Stimulated activated naive CD8-positive, alpha-beta T cell treated with anti-CD3 and anti-CD28 coated beads, Interleukin-15, amount 100 ng/mL, for 72 hours (primary cell): ENCODE measurements at regions not wholly inside any gene's neighbourhood (a gene's known extent, or its start where the extent isn't known, plus 50 kb on each side); places are given as distances from the start of the nearest gene placed in this dataset.
A peak's percentile ranks its signal among the peaks of the same experiment; 100 is the strongest.

Experiments used
- ATAC-seq: fragments of 150-1000 bp; cut with Tn5 transposase; 2 replicates; pipeline ENCODE4 v1.10.0; 2021; ENCODE audit warnings: mild to moderate bottlenecking, moderate library complexity
- DNase-seq, 2 donors: peaks; one replicate each; pipeline ENCODE4 v3.0.0; 2021 to 2022
- H3K27ac Mint-ChIP-seq, 2 donors: one replicate each; pipeline ENCODE4 v1.8.0; 2022; ENCODE audit warnings: mild to moderate bottlenecking in 2 of 2, mixed read lengths in 2 of 2, moderate library complexity in 2 of 2
- H3K27me3 Mint-ChIP-seq: one replicate; pipeline ENCODE4 v1.8.0; 2022; ENCODE audit warnings: mixed read lengths
- H3K4me1 Mint-ChIP-seq: one replicate; pipeline ENCODE4 v1.8.0; 2022; ENCODE audit warnings: mild to moderate bottlenecking, mixed read lengths
- H3K4me3 Mint-ChIP-seq, 2 donors: one replicate each; pipeline ENCODE4 v1.8.0; 2022; ENCODE audit warnings: mild to moderate bottlenecking in 2 of 2, mixed read lengths in 2 of 2, moderate library complexity in 1 of 2
- H3K9me3 Mint-ChIP-seq, 2 donors: one replicate each; pipeline ENCODE4 v1.8.0; 2022; ENCODE audit warnings: mixed read lengths in 2 of 2

DNA sequence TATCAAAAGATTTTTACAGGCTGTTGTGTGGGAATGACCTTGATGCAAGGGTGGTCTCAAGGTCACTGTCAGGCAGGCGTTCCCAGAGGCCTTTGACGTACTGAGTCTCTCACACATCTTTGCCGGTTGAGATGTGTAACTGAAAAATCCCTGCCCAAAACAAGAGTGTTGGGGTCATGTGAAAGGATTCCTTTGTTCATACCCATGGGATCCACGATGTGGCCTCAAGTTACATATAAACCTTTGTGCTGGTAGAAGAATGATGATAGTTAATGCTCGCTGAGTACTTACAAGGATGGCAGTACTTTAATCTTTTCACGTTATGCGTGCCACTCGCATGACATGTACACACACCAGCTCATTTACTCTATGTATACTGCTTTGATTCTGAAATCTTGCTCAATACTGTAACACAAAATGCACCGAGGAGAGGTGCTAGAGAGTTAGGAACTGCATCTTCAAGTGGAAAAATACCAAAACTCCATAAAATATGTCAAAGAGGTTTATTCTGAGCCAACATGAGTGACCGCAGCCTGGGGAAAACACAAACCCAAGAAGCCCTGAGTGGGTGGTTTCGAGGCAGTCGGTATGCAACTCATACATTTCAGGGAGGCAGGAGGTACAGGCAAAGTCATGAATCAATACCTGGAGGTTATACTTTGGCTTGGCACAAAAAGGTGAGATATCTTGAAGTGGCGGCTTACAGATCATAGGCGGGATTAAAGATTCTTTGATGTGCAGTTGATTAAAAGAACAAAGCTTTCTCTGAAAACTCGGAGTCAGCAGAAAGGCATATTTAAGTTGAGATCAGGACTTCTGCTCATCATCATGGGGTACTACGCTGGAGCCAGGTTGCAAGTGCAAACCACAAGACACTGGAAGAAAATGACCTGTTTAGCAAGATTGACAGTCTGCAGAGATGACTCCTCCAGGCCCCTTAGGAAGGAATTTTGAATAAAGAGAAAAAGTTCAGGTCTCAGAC is 87.4 kb upstream of the ARHGEF7 start:
- no peak for DNase-seq
- Mint-ChIP-seq H3K27me3 (peaks cover 34% of the 10 kb centered on the region), H3K4me3 (no peak overlapping the region), H3K4me1 (no peaks in the 10 kb centered on the region), H3K27ac (no peak overlapping the region), H3K9me3 (peaks cover 0 to under 1% of the 10 kb centered on the region in 2 donors)
- no peak for ATAC-seq

- no peak overlapping the region for H3K27ac Mint-ChIP-seq
- ATAC-seq (no peak), DNase-seq (no peak)
- no peak overlapping the region for H3K4me3 Mint-ChIP-seq
- peaks cover 5 to 18% of the 10 kb centered on the region in 2 donors for H3K9me3 Mint-ChIP-seq
- H3K27me3 Mint-ChIP-seq = peaks cover 32% of the 10 kb centered on the region
- H3K4me1 Mint-ChIP-seq = no peaks in the 10 kb centered on the region
Observed at GRCh38 chr13:111025310-111025709, 89.8 kb upstream of the ARHGEF7 start.

DNA sequence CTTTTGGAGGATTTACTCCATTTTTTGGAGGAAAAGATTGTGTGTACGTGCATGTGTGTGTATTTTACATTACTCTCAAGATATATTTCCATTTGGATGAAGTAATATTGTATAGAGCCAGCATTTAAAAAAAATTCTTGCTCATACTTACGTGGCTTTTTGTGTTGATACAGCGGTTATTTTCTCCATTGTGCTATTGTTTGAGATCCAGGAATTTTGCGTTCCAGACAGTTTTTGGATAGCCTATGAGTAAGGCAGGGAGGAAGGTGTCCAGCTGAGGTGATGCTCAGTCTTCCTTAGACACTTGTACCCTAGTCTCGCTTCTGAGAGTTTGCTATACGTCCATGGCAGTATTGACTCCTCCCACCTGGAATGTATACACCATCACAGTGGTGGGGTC is 92.2 kb upstream of the ARHGEF7 start:
- H3K4me1 Mint-ChIP-seq = no peaks in the 10 kb centered on the region

GRCh38 chr13:111022241-111022640 is 92.9 kb upstream of the ARHGEF7 start:
- Mint-ChIP-seq H3K4me1 (no peaks in the 10 kb centered on the region), H3K27ac (no peak overlapping the region), H3K4me3 (no peak overlapping the region), H3K9me3 (peaks cover 5 to 21% of the 10 kb centered on the region in 2 donors), H3K27me3 (peaks cover 14% of the 10 kb centered on the region)
- ATAC-seq (no peak), DNase-seq (no peak)

More for the DNA sequence above, 92.2 kb upstream of the ARHGEF7 start:
- Mint-ChIP-seq H3K4me3 (no peak overlapping the region), H3K27ac (no peak overlapping the region), H3K27me3 (peaks cover 16% of the 10 kb centered on the region), H3K9me3 (peaks cover 5 to 21% of the 10 kb centered on the region in 2 donors)
- ATAC-seq = no peak
- DNase-seq = no peak

DNA sequence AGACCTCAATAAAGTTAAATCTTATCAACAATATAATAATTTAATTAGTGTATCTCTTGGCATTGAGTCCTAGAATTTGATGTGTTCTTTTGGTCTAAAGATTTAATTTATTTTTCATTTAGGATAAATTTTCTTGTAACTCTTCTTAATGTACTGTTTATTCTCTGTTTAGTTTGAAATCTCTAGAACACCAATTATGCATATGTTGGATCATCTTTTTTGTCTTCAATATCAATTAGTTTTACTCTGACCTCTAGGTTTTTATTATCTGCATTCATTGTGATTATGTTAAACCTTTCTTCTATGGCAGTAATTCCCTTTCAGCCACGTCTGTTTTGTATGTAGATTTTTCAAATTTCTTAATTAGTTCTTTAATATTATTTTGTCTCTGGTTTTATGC is 93.8 kb upstream of the ARHGEF7 start:
- no peaks in the 10 kb centered on the region for H3K4me1 Mint-ChIP-seq
- no peak overlapping the region for H3K27ac Mint-ChIP-seq
- H3K4me3 Mint-ChIP-seq = no peak overlapping the region
- H3K9me3 Mint-ChIP-seq = peaks cover 5 to 21% of the 10 kb centered on the region in 2 donors
- H3K27me3 Mint-ChIP-seq = peaks cover 9% of the 10 kb centered on the region
- DNase-seq (no peak), ATAC-seq (no peak)

GRCh38 chr13:111020546-111020945 is 94.6 kb upstream of the ARHGEF7 start:
- no peak for DNase-seq
- Mint-ChIP-seq H3K27me3 (peaks cover 9% of the 10 kb centered on the region), H3K27ac (no peak overlapping the region), H3K4me3 (no peak overlapping the region), H3K4me1 (no peaks in the 10 kb centered on the region), H3K9me3 (peaks cover 5 to 21% of the 10 kb centered on the region in 2 donors)
- ATAC-seq = no peak

DNA sequence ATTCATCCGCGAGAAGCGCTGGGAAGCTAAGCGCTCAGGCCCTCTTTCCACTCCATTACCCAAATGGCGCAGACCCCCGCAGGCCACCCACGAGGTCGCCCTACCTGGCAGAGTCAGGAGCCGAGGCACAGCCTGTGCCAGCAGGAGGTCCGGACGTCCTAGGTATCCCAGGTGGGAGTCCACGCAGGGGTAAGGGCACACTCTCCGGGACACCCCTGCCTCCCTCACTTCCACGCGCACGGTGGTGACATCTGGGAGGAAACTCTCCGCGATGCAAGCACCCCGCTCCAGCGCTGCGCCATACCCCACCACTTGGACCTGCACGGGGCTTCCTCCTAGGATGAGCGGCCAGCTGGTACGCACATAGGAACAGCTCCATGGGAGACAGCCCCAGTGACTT is 95.1 kb upstream of the ARHGEF7 start:
- H3K27ac Mint-ChIP-seq = no peak overlapping the region
- H3K4me1 Mint-ChIP-seq = no peaks in the 10 kb centered on the region
- peaks cover 5 to 21% of the 10 kb centered on the region in 2 donors for H3K9me3 Mint-ChIP-seq
- H3K4me3 Mint-ChIP-seq = no peak overlapping the region
- ATAC-seq (no peak), DNase-seq (no peak)
- peaks cover 9% of the 10 kb centered on the region for H3K27me3 Mint-ChIP-seq

DNA sequence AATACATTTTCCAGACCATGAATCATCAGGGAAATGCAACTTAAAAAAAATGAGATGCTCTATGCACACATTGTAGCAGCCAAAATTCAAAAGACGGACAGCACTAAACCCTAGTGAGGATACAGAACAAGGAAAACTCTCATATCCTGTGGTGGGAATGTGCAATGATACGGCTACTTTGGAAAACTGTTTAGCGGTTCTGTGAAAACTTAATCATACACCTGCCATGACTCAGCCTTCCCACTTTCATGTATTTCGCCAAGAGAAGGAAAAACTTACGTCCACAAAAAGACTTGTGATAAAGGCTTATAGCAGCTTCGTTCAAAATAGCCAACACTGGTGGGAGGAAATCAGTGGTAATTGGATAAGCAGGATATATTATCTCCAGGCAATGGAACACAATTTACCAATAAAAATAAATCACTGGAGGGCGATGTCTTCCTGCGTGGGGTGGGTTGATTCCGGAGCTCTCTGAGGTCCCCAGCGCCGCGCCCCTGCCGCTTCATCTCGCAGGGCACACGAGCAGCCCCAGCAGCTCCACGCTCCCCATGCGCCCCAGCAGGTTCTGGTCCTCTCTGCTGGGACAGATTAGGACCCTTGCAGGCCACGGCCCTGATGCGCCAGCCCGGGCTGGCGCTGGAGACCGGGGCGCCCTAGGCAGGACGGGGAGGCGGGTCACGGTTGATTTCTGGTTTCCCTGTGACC is 97.2 kb upstream of the ARHGEF7 start:
- peaks cover 1% of the 10 kb centered on the region for H3K27me3 Mint-ChIP-seq
- peaks cover 5 to 21% of the 10 kb centered on the region in 2 donors for H3K9me3 Mint-ChIP-seq
- DNase-seq (no peak), ATAC-seq (no peak)
- H3K4me3 Mint-ChIP-seq = no peak overlapping the region
- H3K27ac Mint-ChIP-seq = no peak overlapping the region
- H3K4me1 Mint-ChIP-seq = no peaks in the 10 kb centered on the region

GRCh38 chr13:111013196-111013595 is 98.3 kb upstream of the ANKRD10 start:
- Mint-ChIP-seq H3K9me3 (no peaks in the 10 kb centered on the region), H3K4me3 (no peak overlapping the region), H3K27me3 (peaks cover 32% of the 10 kb centered on the region), H3K4me1 (peaks cover 5% of the 10 kb centered on the region), H3K27ac (no peak overlapping the region)
- ATAC-seq (no peak), DNase-seq (no peak)

DNA sequence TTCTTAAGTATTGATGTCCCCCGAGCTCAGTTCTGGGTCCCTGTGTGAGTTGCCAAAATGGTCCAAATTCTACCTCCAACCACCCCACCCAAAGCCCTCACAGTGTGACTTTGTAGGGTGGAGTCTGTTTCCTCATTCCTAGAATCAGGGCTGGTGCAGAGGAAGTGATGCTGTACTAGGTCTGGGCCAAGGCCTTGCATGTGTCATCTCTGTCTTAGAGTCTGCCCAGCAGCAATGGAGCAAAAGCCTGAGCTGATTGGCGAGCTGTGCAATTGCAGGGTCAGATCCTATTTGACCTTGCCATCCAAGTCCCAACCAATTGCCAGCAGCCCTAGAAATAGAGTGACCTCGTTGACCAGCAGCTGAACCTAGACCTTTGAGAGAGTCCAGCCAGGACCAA is 97.0 kb upstream of the ANKRD10 start:
- Mint-ChIP-seq H3K9me3 (no peaks in the 10 kb centered on the region), H3K4me3 (no peak overlapping the region), H3K27ac (peak overlapping the region in 1 of 2 donors; percentile 60), H3K27me3 (peaks cover 37% of the 10 kb centered on the region), H3K4me1 (peaks cover 5% of the 10 kb centered on the region)
- DNase-seq (no peak), ATAC-seq (peak; percentile 64)

- Mint-ChIP-seq H3K4me1 (peaks cover 5% of the 10 kb centered on the region), H3K4me3 (no peak overlapping the region), H3K9me3 (no peaks in the 10 kb centered on the region), H3K27ac (no peak overlapping the region), H3K27me3 (peaks cover 53% of the 10 kb centered on the region)
- DNase-seq (no peak), ATAC-seq (no peak)
Observed at GRCh38 chr13:111008351-111008750, 93.5 kb upstream of the ANKRD10 start.

GRCh38 chr13:111007209-111007608 is 92.3 kb upstream of the ANKRD10 start:
- Mint-ChIP-seq H3K27ac (peak overlapping the region in 1 of 2 donors; percentile 41), H3K4me3 (no peak overlapping the region), H3K4me1 (peaks cover 5% of the 10 kb centered on the region), H3K9me3 (no peaks in the 10 kb centered on the region), H3K27me3 (peaks cover 45% of the 10 kb centered on the region)
- no peak for DNase-seq
- ATAC-seq = no peak

DNA sequence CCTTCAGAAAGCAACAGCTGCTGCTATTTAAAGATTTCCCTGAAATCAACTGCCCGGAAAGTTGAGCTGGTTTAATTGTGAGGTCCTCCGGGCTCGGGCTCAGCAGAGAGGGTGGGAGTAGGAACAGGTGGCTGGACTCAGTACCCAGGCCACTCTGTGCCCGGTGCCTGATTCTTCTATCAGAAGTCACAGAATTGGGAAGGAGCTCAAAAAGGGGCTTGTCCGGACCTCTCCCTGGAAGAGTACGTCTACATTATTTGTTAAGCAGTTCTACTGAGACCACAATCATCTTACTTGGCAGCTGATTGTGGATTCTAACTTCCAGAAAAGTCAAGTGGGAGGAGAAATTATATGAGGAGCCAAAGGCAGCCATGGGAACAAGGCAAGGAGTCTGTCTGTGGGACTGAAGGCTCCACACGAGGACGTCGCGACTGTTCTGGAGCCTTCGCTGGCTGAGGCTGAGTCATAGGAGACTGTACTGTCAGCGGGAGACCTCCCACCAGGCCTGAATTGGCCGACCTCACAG is 91.7 kb upstream of the ANKRD10 start:
- H3K27ac Mint-ChIP-seq = no peak overlapping the region
- ATAC-seq (no peak), DNase-seq (no peak)

GRCh38 chr13:111005808-111006505 is 91.1 kb upstream of the ANKRD10 start:
- Mint-ChIP-seq H3K27me3 (peaks cover 33% of the 10 kb centered on the region), H3K9me3 (no peaks in the 10 kb centered on the region), H3K27ac (no peak overlapping the region), H3K4me1 (no peaks in the 10 kb centered on the region), H3K4me3 (no peak overlapping the region)
- ATAC-seq = no peak
- no peak for DNase-seq

More for the DNA sequence above, 91.7 kb upstream of the ANKRD10 start:
- H3K9me3 Mint-ChIP-seq = no peaks in the 10 kb centered on the region
- H3K4me3 Mint-ChIP-seq = no peak overlapping the region
- H3K27me3 Mint-ChIP-seq = peaks cover 39% of the 10 kb centered on the region
- peaks cover under 1% of the 10 kb centered on the region for H3K4me1 Mint-ChIP-seq

DNA sequence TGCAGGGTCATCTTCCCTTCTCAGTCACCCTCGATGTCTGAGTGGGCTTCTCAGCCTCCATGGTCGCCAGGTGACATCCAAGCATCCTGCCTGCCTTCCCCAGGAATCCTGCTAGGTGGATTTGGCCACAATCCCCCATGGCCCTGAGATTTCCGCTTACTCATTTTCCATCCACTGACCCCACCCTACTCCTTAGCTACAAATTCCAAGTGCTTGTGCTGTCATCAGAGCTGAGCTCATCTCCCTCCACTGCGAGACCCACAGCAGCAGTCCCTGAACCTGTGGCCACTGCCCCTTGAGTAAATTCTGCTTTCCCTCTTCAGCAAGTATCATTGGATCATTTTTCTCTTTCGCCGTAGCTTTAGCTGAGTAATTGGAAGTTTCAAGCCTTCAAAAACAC is 90.5 kb upstream of the ANKRD10 start:
- no peak overlapping the region for H3K4me3 Mint-ChIP-seq
- H3K27ac Mint-ChIP-seq = no peak overlapping the region
- no peaks in the 10 kb centered on the region for H3K9me3 Mint-ChIP-seq
- ATAC-seq = no peak
- no peaks in the 10 kb centered on the region for H3K4me1 Mint-ChIP-seq
- peaks cover 32% of the 10 kb centered on the region for H3K27me3 Mint-ChIP-seq
- no peak for DNase-seq
